ENCODE measurements at regions not wholly inside any gene's neighbourhood (a gene's known extent, or its start where the extent isn't known, plus 50 kb on each side); places are given as distances from the start of the nearest gene placed in this dataset.

- intact Hi-C loops (cut with micrococcal nuclease), result no loop called here
- POLR2A ChIA-PET (ENCODE audit: unreplicated experiment), result no interaction called here
Observed at GRCh38 chrX:140920416-140920815, 82.0 kb upstream of the SPANXB1 start.

GRCh38 chrX:140923118-140923517 is 79.3 kb upstream of the SPANXB1 start:
- POLR2A ChIA-PET (ENCODE audit: unreplicated experiment), result no interaction called here
- BruUV-seq (replicated peaks), result no TSS peak
- DNase-seq, result no peak
- CTCF ChIA-PET, result no interaction called here
- no peak overlapping the region for H2AFZ ChIP-seq (ENCODE audit: low read length)
- H3F3A ChIP-seq (ENCODE audit: low read length, unreplicated experiment), result no peaks in the 10 kb centered on the region
- no peaks in the 10 kb centered on the region for H4K20me1 ChIP-seq (ENCODE audit: low read length)
- no peak for TF ChIP-seq CTCF (conservative IDR thresholded peaks at IDR 0.05; ENCODE audit: low read depth, low read length)
- TF ChIP-seq EZH2phosphoT487 (IDR thresholded peaks at IDR 0.05; ENCODE audit: borderline replicate concordance, low read length), result no peak
- no peak for TF ChIP-seq EZH2 (IDR thresholded peaks at IDR 0.05; ENCODE audit: low read length, unreplicated experiment)
- H3K36me3 ChIP-seq (ENCODE audit: low read depth, low read length), result no peaks in the 10 kb centered on the region
- no peak overlapping the region for H3K9ac ChIP-seq (ENCODE audit: low read length)
- H3K4me2 ChIP-seq (ENCODE audit: low read length), result no peak overlapping the region
- intact Hi-C loops (cut with micrococcal nuclease), result no loop called here
- no peaks in the 10 kb centered on the region for H3K9me3 ChIP-seq (ENCODE audit: low read length)
- no peak overlapping the region for H3K27ac ChIP-seq (ENCODE audit: low read length)
- no peaks in the 10 kb centered on the region for H3K9me2 ChIP-seq (replicated peaks; ENCODE audit: low read length)
- H3K79me2 ChIP-seq (ENCODE audit: low read length), result no peaks in the 10 kb centered on the region
- H3K27me3 ChIP-seq (ENCODE audit: low read length), result no peaks in the 10 kb centered on the region
- H3K4me3 ChIP-seq (ENCODE audit: low read length), result no peak overlapping the region
- ATAC-seq, result no peak
- 0 out of 2 replicates have a peak, but pooled peaks cover 1% of the 10 kb centered on the region for H3K4me1 ChIP-seq (ENCODE audit: insufficient read depth, low read length)

More at GRCh38 chrX:140920416-140920815, 82.0 kb upstream of the SPANXB1 start:
- Histone ChIP-seq H3K27ac (ENCODE audit: low read length) (no peak overlapping the region), H2AFZ (ENCODE audit: low read length) (no peak overlapping the region), H3K27me3 (ENCODE audit: low read length) (no peaks in the 10 kb centered on the region), H3K79me2 (ENCODE audit: low read length) (no peaks in the 10 kb centered on the region), H4K20me1 (ENCODE audit: low read length) (no peaks in the 10 kb centered on the region), H3K36me3 (ENCODE audit: low read depth, low read length) (no peaks in the 10 kb centered on the region), H3F3A (ENCODE audit: low read length, unreplicated experiment) (no peaks in the 10 kb centered on the region), H3K9me3 (ENCODE audit: low read length) (no peaks in the 10 kb centered on the region), H3K9me2 (replicated peaks; ENCODE audit: low read length) (no peaks in the 10 kb centered on the region), H3K4me2 (ENCODE audit: low read length) (no peak overlapping the region), H3K4me3 (ENCODE audit: low read length) (no peak overlapping the region), H3K9ac (ENCODE audit: low read length) (no peak overlapping the region), H3K4me1 (ENCODE audit: insufficient read depth, low read length) (0 out of 2 replicates have a peak, but pooled peaks cover 6% of the 10 kb centered on the region)
- no TSS peak for BruUV-seq (replicated peaks)
- CTCF ChIA-PET, result no interaction called here
- no peak for TF ChIP-seq EZH2phosphoT487 (IDR thresholded peaks at IDR 0.05; ENCODE audit: borderline replicate concordance, low read length)
- no peak for TF ChIP-seq CTCF (conservative IDR thresholded peaks at IDR 0.05; ENCODE audit: low read depth, low read length)
- TF ChIP-seq EZH2 (IDR thresholded peaks at IDR 0.05; ENCODE audit: low read length, unreplicated experiment), result no peak
- no peak for DNase-seq
- no peak for ATAC-seq

GRCh38 chrX:140928739-140929138 is 73.7 kb upstream of the SPANXB1 start:
- no peaks in the 10 kb centered on the region for H3K27me3 ChIP-seq (ENCODE audit: low read length)
- no peak overlapping the region for H3K4me3 ChIP-seq (ENCODE audit: low read length)
- H3K9me3 ChIP-seq (ENCODE audit: low read length), result no peaks in the 10 kb centered on the region
- H3K9me2 ChIP-seq (replicated peaks; ENCODE audit: low read length), result no peaks in the 10 kb centered on the region
- no peaks in the 10 kb centered on the region for H3F3A ChIP-seq (ENCODE audit: low read length, unreplicated experiment)
- CTCF ChIA-PET, result no interaction called here
- no peaks in the 10 kb centered on the region for H3K79me2 ChIP-seq (ENCODE audit: low read length)
- no peaks in the 10 kb centered on the region for H4K20me1 ChIP-seq (ENCODE audit: low read length)
- no peak overlapping the region for H3K4me2 ChIP-seq (ENCODE audit: low read length)
- no peak for ATAC-seq
- DNase-seq, result no peak
- intact Hi-C loops (cut with micrococcal nuclease), result no loop called here
- H3K27ac ChIP-seq (ENCODE audit: low read length), result no peak overlapping the region
- TF ChIP-seq CTCF (conservative IDR thresholded peaks at IDR 0.05; ENCODE audit: low read depth, low read length) (no peak), EZH2 (IDR thresholded peaks at IDR 0.05; ENCODE audit: low read length, unreplicated experiment) (no peak), EZH2phosphoT487 (IDR thresholded peaks at IDR 0.05; ENCODE audit: borderline replicate concordance, low read length) (no peak)
- no peak overlapping the region for H2AFZ ChIP-seq (ENCODE audit: low read length)
- H3K4me1 ChIP-seq (ENCODE audit: insufficient read depth, low read length), result no peaks in the 10 kb centered on the region
- H3K36me3 ChIP-seq (ENCODE audit: low read depth, low read length), result no peaks in the 10 kb centered on the region
- BruUV-seq (replicated peaks), result no TSS peak
- POLR2A ChIA-PET (ENCODE audit: unreplicated experiment), result no interaction called here
- no peak overlapping the region for H3K9ac ChIP-seq (ENCODE audit: low read length)
